LoVo (cell line): ENCODE measurements at regions not wholly inside any gene's neighbourhood (a gene's known extent, or its start where the extent isn't known, plus 50 kb on each side); places are given as distances from the start of the nearest gene placed in this dataset.

ENCODE experiments used
- DNase-seq: peaks from one replicate; pipeline ENCODE4 v3.0.0-alpha.2; 2016; ENCODE audit warnings: low spot score

DNA sequence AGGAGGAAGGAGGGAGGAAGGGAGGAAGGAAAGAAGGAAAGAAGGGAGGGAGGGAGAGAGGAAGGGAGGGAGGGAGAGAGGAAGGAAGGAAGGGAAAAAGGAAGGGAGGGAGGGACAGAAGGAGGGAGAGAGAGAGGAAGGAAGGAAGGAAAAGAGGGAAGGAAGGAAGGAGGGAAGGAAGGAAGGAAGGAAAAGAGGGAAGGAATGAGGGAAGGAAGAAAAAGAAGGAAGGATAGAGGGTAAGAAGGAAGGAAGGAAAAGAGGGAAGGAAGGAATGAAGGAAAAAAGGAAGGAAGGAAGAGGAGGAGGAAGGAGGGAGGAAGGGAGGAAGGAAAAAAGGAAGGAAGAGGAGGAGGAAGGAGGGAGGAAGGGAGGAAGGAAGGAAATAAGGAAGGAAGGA is 796.8 kb downstream of the ARAP2 start:
- DNase-seq, result no peak

DNA sequence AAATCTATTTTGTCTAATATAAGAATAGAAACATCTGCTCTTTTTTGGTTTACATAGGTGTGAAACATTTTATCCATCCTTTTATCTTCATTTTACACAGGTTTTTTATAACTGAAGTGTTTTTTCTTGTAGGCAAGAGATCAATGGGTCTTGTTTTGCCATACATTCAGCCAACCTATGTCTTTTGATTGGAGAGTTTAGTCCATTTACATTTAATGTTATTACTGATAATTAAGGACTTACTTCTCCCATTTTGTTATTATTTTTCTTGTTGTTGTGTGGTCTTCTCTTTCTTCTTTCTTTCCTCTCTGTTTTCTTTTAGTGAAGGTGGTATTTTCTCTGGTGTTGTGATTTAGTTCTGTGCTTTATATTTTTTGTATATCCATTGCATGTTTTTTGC is 785.3 kb downstream of the ARAP2 start:
- DNase-seq, result no peak

DNA sequence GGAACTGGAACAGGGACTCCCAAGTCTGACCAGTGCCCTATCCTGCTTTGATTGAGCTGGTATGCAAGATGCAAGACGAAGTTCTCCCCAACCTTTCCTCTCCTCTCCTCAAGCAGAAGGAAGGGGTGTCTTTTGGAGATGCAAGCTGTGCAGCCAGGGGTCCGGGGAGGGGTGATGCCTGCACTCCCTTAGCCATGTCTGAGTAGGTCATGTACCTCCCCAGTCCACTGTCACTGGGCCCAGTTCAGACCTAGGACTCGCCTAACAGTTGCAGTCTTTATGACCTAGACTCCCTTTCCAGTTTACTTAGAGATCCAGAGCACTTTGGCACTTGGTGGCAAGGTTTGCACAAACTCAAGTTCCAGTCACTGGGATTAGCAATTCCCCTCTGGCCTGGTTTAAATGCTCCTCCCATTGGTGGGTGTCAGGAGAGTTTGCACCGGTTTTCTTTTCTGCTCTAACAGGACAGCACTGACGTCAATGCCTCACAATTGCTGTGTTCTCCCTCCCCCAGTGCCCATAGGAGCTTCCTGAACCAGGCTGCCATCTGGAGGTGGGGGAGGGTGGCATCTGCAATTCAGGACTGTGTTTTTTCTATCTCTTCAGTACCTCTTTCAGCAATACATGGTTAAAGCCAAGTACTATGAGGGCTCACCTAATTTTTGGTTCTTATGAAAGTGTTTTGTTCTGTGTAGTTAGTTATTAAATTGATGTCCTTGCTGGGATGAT is 782.2 kb downstream of the ARAP2 start:
- DNase-seq, result no peak

DNA sequence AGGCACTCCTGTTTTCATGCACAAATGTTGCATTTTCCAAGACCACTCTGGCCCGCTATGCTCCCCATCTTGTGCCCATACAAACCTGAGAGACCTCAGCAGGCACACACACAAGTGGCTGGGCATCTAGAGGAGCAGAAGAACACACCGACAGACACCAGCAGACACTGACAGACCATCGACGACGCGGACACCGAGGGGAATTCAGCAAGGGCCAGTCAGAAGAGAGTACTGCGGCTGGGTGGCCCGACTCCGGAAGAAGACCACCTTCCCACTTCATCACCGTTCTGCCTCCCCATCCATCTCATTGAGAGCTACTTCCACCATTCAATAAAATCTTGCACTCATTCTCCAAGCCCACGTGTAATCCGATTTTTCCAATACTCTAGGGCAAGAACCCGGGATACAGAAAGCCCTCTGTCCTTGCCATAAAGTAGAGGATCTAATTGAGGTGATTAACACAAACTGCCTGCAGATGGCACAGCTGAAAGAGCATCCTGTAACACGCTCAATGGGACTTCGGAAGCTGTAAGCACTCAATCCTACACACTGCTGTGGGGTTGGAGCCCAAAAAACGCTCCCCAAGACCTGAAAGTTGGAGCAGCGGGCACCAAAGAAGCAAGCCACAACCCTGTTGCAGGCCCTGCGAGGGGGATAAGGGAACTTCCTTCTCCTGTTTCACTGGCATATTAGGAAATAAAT is 780.9 kb downstream of the ARAP2 start:
- DNase-seq, result no peak

DNA sequence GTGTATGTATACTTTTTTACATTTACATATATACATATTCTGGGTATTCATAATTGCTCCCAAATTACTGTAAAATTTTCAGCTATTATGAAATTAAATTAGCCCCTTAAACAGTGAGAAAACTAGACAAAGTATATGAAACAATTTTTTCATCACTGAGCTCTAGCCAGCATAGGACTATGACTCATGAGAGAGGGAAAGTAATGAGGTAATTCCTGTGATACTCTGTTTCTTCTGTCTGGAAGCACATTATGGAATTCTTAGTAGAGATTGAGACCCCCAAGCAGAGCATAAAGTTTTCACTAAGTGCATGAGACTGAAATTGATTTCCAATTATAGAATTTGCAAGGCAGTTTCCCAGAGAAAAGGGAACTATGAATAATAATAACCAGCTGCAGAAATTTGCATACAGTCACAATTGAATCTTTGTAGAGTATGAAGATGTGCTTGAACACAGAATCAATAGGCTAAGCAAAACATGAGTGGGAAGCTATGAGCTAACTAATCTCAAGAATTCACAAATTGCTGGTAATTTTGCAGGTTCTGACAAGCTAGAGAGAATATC is 779.3 kb downstream of the ARAP2 start:
- no peak for DNase-seq

DNA sequence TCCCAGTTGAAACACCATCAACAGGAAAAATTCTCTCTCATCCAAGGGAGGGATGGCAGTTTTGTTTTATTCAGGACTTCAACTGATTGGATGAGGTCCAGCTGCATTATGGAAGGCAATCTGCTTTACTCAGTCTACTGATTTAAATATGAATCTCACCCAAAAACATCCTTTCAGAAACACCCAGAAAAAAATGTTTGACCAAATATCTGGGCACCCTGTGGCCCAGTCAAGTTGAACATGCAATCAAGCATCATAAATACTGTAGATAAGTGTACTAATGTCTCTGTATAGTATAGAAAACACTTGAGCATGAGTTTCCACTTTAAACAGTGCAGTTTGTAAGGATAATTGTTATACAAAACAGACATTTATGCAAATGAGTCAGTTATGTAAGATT is 753.2 kb downstream of the ARAP2 start:
- no peak for DNase-seq

DNA sequence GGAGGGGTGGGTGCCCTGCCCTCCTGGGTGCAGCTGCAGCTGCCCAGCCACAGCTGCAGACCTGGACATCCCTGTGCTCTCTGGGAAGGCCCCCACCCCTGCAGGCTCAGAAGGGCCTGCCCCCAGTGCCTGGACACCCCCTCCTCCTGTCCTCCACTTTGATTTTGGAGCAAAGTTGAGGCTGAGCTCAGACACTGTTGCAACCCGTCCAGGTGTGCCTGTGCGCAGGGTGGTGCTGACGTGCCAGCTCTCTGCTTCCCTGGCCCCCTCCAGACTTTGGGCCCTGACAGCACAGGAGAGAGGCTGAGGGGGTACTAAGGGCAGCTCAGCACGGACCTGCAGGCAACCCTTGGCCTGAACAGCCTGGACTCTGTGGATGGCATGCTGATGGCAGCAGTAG is 750.3 kb downstream of the ARAP2 start:
- no peak for DNase-seq

DNA sequence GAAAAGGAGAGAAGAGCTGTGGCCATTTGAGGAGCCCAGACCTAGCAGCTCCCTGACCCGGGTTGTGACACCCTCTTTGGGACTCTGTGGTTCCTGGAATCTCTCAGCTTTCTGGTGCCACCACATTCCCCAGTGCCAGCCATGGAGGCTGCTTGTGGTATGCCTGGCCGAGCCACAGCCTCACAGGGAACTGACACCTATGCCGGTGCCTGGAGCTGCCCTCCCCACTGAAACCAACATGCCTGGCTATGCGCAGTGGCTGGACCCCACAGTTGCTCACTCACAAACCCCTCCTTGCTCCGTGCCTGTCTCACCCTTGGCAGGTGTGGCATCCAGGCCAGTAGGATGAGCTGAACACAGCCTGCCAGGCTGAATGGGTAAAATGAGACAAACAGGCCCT is 749.4 kb downstream of the ARAP2 start:
- no peak for DNase-seq

DNA sequence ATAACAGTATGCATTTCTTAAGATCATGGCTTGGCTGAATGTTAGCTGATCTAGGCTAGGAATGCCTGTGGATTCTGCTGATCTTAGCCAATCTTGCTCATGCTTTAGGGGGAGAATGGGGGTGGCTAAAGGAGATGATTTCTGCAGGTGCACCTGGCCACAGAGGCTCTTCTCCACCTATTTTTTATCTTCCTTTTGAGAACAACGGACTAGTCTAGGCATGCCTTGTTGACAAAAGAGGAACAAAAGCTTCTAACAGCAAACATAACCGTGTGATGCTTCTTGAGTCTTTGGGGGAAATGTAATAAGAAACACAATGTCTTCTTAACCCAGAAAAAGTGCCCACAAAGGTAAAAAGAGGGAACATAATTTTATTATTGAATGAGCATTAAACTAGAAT is 743.5 kb downstream of the ARAP2 start:
- DNase-seq, result no peak

DNA sequence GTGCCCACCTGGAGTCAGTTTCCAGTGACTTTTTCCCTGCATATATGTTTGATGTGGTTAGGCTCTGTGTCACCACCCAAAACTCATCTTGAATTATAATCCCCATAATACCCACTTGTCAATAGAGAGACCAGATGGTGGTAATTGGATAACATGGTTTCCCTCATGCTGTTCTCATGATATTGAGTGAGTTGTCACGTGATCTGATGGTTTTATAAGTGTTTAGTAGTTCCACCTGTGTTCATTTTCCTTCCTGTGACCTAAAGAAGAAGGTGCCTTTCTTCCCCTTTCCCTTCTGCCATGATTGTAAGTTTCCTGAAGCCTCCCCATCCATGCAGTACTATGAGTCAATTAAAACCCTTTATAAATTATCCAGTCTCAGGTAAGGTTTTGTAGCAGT is 740.9 kb downstream of the ARAP2 start:
- no peak for DNase-seq

DNA sequence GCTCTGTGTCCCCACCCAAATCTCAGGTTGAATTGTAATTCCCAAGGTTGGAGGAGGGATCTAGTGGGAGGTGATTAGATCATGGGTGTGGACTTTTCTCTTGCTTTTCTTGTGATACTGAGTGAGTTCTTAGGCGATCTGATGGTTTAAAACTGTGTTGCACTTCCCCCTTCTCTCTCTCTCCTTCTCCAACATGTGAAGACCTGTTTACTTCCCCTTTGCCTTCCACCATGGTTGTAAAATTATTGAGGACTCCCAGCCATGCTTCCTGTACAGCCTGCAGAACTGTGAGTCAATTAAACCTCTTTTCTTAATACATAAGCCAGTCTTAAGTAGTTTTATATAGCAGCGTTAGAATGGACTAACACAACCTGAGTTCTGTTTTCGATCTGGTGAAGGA is 738.2 kb downstream of the ARAP2 start:
- no peak for DNase-seq

DNA sequence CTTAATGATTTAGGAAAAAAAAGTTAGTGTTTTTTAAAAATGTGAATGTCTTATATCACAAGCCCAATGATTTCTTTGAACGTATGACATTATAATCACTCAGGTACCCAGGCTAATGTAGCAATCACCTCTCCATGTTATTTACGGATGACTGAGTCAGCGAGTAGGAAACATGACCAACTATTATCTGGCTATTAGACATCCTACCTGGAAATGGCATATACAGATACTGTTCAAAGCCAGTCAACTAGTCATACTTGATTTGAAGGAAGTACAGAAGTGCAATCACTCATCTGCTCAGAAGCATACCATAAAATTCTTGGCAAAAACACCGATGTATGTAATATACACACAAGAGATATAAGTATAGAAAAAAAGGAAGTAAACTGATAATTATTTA is 732.5 kb downstream of the ARAP2 start:
- no peak for DNase-seq

DNA sequence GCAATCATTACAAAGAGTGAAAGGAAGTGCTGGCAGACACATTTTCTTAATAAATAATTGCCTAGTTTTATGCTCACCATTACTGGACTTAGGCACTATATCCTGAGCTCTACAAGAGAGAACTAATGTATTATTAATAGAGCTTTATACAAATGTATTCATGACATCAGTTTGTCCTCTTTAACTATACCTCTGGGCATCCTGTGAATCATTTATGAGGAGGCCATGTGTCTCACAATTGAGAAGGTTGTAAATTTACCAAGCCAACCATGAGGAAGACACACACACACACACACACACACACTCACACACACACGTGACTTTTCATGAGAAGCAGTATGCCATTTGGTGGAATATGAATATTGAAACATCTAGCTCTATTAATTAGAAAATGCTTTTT is 728.2 kb downstream of the ARAP2 start:
- no peak for DNase-seq

DNA sequence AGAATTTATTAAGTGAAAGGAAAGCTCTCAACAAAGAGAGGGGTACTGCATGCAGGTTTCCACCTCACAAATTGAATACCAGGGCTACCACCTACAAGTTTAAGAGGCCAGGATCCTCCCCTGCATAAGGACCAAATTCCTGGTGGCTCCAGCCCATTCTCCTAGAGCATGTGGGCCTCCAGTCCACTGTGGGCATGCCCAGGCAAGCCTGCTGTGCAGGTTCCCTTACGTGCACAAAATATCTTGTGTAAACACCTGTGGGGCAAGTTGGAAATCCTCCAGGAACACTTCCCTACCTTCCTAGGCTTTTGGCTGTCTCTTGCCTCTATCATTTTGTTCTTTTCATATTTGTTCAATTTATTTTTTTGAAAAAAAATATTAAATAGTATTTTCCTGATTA is 724.3 kb downstream of the ARAP2 start:
- peak; percentile 1 for DNase-seq

DNA sequence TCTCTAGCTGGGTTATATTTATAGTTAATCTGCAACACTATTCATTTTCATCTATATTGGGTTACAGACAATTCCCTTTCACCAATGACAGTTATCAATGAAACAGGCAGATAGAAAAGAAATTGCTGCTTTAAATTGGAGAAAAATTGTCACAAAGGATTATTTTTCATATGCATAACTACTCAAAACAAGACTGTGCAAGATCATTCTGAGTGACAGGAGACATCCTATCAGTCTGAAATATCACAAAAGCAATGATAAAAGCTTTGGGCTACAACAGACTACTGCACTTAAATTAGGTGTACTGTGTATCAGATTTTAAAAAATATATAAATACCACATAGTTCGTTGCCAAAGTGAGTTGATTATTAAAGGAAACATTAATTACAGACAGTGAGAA is 722.6 kb downstream of the ARAP2 start:
- no peak for DNase-seq

DNA sequence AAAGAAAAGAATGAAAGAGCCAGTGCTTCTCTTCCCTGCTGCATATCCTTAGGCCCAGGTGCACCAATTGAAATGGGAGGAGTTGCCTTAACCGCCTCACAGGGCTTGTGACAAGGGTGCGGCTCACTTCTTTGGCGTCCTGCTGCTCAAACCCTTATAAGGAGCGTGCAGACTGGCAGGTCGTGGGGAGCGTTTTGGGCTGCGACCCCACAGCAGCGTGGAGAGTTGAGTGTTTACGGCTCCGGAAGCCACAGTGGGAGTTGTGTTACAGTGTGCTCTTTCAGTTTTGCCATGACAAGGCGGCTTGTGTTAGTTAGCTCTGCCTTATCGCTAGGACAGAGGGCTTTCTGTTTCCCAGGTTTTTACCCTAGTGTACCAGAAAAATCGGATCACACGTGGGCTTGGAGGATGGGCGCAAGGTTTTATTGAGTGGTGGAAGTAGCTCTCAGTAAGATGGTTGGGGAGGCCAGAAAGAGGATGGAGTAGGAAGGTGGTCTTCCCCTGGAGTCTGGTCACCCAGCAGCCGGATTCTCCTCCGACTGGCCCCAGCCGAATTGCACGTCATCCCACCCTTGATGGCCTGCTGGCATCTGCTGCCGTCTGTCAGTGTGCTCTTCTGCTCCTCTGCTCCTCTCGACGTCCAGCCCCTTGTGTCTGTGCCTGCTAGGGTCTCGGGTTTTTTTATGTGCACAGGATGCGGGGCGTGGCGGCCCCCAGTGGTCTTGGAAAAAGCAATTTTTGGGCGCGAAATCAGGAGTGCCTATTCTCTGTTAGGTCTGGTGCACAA is 718.9 kb downstream of the ARAP2 start:
- no peak for DNase-seq

DNA sequence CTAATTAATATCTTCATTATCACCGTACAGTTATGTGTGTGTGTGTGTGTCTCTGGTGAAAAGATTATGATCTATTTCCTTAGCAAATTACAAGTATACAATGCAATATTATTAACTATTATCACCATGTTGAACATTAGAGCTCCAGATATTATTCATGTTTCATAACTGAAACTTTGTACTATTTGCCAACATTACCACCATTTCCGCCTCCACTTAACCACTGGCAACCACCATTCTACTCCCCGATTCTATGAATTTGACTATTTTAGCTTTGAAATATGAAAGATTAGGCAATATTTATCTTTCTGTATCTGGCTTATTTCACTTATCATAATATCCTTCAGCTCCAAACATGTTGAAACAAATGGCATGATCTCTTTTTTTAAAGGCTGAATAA is 717.9 kb downstream of the ARAP2 start:
- no peak for DNase-seq

DNA sequence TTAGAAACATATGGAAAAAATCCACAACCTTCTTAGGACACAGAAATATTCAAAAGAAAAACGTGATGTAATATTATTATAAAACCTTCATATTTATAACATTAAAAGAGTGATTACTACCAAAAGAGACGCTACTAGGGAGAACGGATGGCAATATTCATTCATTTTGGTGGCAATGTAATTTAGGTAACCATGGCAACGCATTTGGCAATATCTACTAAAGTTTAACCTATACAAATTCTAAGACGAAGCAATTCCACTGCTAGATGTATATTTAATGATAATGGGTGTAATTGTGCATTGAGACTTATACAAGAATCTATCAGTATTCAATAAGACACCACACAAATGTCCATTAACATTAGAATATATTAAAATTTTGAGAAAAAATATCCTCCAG is 709.4 kb downstream of the ARAP2 start:
- no peak for DNase-seq

DNA sequence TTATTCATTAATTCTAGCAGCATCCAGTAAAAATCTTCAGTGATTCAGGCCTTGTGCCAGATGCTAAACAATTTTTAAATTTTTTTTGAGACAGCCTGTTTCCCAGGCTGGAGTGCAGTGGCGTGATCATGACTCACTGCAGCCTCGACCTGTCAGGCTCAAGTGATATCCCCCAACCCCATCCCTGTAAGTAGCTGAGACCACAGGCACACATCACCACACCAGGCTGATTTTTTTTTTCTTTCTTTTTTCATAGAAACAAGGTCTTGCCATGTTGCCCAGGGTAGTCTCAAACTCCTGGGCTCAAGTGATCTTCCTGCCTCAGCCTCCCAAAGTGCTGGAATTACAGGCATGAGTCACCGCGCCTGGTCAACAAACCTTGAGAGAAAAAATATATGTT is 705.5 kb downstream of the ARAP2 start:
- no peak for DNase-seq

DNA sequence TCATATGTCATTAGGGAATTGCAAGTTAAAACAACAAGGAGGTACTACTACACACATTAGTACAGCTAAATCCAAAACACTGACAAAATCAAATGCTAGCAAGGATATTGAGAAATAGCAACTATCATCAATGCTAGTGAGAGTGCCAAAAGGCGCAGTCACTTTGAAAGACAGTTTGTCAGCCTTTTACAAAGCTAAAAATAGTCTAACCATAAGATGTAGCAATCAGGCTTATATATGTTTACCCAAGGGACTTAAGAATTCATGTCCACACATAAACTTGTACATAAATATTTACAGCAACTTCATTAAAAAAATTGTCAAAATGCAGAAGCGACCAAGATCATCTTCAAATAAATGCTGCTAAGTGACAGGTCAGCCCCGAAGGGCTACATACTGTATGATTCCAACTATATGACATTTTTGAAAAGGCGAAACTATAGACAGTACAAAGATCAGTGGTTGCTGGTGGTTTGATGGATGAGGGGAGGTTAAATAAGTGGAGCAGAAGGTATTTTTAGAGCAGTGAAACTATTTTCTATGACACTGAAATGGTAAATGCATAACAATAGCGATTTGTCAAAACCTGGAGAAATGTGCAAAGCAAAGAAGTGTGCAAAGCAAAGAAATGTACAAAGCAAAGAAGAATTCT is 704.8 kb downstream of the ARAP2 start:
- DNase-seq, result no peak

DNA sequence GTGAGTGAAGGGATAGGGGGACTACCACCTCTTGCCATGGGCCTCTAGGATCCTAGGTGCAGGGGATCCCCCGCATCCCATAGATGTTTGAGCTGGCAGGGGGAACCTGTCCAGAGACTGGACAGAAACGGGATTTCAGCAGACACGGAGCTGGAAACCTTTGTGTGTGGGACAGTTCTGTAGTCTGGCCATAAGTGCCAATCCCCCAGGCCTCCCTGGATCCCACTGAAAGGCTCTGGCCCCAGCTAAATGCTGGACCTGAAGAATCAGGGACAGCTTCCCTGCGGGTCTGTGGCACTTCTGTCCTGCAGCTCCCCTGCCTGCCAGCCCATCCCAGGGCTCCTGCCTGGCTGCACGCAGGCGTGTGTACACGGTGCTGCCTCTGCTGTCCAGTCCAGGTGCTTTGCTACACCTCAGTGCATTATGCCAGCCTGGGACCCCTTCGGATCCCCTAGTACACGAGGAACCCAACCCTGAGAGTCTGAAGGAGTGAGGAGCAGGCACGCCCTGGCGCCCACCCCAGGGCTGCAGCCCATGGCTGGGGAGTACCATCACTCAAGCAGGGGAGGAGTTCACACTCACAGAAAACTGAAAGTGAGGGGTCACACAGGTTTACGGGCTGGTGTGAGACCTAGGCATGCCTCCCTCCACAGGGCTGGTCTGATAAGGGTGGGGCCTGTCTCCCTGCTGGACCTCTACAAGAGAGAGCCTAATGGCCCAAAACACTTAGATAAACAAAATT is 703.0 kb downstream of the ARAP2 start:
- DNase-seq, result no peak

DNA sequence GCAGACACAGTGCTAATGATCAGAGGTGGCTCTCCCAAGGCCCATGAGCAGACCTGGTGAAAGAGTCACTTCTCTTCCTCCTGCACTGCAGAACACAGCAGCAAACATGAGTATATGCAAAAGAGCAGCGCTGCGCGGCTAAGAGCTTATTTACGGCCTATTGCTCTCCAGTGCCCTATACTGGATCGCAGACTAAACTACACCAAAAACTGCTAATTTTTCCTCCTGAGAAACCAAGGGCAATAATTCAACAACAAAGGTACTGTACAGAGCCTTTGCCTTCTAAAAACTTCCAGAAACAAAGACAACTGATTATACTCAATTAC is 702.5 kb downstream of the ARAP2 start:
- no peak for DNase-seq
